ENCODE measurements at regions not wholly inside any gene's neighbourhood (a gene's known extent, or its start where the extent isn't known, plus 50 kb on each side); places are given as distances from the start of the nearest gene placed in this dataset.

DNA sequence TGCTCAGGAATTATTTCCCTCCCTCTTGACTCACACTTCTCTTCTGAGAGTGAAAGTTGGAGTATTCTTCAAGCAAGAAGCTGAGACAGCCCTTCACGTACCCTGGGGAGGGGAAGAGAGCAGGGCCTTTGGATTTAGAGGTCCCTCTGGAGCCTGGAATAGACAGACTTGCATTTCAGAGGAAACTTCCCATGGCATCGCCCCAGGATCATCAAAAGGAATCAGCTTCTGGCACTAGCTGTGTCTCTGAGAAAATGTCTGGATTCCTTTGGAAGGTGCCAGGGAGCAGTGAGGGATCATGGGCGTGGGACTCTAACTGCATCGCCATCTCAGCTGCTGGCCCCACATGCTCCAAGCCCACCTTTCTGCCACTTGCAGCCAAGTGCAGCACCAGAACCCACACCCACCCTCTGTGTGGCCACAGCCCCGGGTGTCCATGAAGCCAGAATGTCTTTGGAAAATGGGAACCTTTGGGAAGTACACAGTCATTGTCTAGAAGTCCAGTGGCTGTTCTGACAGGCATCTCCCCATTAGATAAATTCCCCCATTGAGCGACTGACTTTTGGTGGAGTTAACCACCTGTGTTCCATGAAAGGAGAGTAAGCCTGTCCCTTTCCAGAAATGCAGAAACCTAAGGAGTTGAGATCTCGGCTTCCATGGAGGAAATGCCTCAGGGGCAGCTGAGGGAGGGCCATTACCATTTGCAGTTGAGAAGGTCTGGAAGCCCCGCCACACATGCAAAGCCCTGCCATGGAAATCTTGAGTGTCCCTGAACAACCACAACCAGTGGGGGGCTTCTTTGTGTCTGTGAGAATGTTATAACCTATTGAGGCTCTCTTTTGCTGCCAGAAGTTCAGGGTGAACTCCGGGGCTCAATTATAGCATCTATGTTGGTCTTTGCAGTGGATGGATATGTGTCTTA, 57.8 kb upstream of the GDF10 start:
- TF ChIP-seq, protein P1, sequence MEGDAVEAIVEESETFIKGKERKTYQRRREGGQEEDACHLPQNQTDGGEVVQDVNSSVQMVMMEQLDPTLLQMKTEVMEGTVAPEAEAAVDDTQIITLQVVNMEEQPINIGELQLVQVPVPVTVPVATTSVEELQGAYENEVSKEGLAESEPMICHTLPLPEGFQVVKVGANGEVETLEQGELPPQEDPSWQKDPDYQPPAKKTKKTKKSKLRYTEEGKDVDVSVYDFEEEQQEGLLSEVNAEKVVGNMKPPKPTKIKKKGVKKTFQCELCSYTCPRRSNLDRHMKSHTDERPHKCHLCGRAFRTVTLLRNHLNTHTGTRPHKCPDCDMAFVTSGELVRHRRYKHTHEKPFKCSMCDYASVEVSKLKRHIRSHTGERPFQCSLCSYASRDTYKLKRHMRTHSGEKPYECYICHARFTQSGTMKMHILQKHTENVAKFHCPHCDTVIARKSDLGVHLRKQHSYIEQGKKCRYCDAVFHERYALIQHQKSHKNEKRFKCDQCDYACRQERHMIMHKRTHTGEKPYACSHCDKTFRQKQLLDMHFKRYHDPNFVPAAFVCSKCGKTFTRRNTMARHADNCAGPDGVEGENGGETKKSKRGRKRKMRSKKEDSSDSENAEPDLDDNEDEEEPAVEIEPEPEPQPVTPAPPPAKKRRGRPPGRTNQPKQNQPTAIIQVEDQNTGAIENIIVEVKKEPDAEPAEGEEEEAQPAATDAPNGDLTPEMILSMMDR (IDR thresholded peaks at IDR 0.05): no peak
- TF ChIP-seq POLR2A (IDR thresholded peaks at IDR 0.05): no peak
